ENCODE measurements at regions not wholly inside any gene's neighbourhood (a gene's known extent, or its start where the extent isn't known, plus 50 kb on each side); places are given as distances from the start of the nearest gene placed in this dataset.

DNA sequence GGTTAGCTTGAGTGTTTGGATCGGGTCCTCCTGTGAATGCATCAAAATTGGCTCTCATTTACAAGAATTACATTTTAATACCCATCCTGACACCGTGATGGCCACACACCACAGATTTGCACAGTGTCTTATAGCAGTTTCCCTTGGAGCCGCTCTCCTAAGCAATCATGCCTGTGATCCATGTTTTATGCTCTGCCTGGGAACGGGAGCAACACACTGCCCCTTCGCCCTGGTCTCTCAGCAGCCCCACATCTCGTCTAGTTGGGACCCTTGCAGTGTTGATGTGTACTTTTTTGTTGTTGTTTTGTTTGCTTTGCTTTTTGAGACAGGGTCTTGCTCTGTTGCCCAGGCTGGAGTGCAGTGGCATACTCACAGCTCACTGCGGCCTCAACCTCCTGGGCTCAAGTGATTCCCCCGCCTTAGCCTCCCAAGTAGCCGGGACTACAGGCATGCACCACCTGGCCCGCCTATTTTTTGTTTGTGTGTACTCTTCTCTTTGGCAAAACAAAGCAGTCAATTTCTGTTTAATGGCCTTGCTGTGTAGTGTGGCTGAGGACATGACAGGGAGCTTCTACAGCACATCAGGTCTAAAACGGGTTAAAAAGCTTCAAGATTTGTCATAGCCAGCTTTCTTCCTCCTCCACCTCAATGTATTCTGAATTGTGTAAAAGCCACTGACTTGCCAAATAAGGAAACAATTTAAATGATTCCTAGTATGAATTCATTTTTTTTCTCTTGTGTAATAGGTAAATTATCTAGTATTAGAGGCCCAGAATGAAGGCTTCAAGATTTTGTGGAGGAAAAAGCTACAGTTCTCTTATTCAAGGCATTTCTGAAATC lies 101.6 kb upstream of the TBCA start:
- TF ChIP-seq CTCF (IDR thresholded peaks at IDR 0.05; ENCODE audit: borderline replicate concordance, extremely low read depth, insufficient read depth) = no peak
- Histone ChIP-seq H3K9me3 (ENCODE audit: control insufficient read depth in 2 of 3, insufficient read depth in 1 of 3, low read length in 3 of 3) (no peaks in the 10 kb centered on the region), H3K27me3 (ENCODE audit: control insufficient read depth, insufficient read depth, low read length) (no peaks in the 10 kb centered on the region), H3K9ac (ENCODE audit: low read length in 3 of 3) (no peak overlapping the region), H3K27ac (ENCODE audit: low read depth in 2 of 2, low read length in 2 of 2) (no peak overlapping the region), H3K4me3 (ENCODE audit: low read length in 3 of 3) (no peak overlapping the region), H3K4me1 (ENCODE audit: control insufficient read depth in 2 of 3, insufficient read depth in 2 of 3, low read depth in 1 of 3, low read length in 3 of 3) (no peaks in the 10 kb centered on the region), H3K36me3 (ENCODE audit: control insufficient read depth in 2 of 3, insufficient read depth in 3 of 3, low read length in 3 of 3) (no peaks in the 10 kb centered on the region)
- intact Hi-C loops (cut with DNase I) = no loop called here
- no peak for DNase-seq
- no peak for FAIRE-seq

DNA sequence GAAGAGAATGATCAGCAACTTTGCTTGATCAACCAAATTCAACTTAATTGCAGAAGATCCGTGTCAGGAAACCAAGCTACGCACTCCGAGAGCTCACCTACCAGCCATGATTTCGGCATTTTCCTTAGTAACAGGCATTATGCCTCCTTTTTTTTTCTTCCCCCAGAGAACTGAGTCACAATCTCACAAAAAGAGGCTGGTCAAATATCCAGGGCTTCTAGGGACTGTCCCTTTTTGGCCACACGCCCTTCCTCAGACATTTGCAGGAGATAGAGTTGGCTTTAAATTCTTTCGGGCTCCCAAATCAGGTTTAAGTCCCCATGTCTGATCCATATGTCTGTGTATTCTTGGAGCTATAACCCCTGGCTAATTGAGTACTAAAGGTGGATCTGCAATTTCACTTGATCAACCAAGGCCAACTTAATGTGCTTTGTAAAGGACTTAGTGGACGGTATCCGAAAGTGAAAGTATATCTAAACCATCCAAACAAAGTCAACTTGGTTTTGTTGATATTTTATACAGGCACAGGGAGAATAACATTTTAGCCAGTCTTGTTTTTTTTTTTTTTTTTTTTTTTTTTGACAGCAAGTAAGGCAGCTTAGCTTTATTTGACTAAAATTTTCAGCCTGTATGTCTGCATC lies 100.8 kb upstream of the TBCA start:
- no peaks in the 10 kb centered on the region for H3K9me3 ChIP-seq (ENCODE audit: control insufficient read depth in 2 of 3, insufficient read depth in 1 of 3, low read length in 3 of 3)
- DNase-seq (no peak), FAIRE-seq (no peak)
- no peak for TF ChIP-seq CTCF (IDR thresholded peaks at IDR 0.05; ENCODE audit: borderline replicate concordance, extremely low read depth, insufficient read depth)
- H3K36me3 ChIP-seq (ENCODE audit: control insufficient read depth in 2 of 3, insufficient read depth in 3 of 3, low read length in 3 of 3) = no peaks in the 10 kb centered on the region
- intact Hi-C loops (cut with DNase I) = no loop called here
- no peak overlapping the region for H3K4me3 ChIP-seq (ENCODE audit: low read length in 3 of 3)
- no peak overlapping the region for H3K27ac ChIP-seq (ENCODE audit: low read depth in 2 of 2, low read length in 2 of 2)
- H3K9ac ChIP-seq (ENCODE audit: low read length in 3 of 3) = no peak overlapping the region
- no peaks in the 10 kb centered on the region for H3K27me3 ChIP-seq (ENCODE audit: control insufficient read depth, insufficient read depth, low read length)
- H3K4me1 ChIP-seq (ENCODE audit: control insufficient read depth in 2 of 3, insufficient read depth in 2 of 3, low read depth in 1 of 3, low read length in 3 of 3) = no peaks in the 10 kb centered on the region

GRCh38 chr5:77876316-77876715 lies 100.2 kb upstream of the TBCA start:
- Histone ChIP-seq H3K9ac (ENCODE audit: low read length in 3 of 3) (no peak overlapping the region), H3K27ac (ENCODE audit: low read depth in 2 of 2, low read length in 2 of 2) (no peak overlapping the region), H3K4me3 (ENCODE audit: low read length in 3 of 3) (no peak overlapping the region), H3K9me3 (ENCODE audit: control insufficient read depth in 2 of 3, insufficient read depth in 1 of 3, low read length in 3 of 3) (no peaks in the 10 kb centered on the region), H3K4me1 (ENCODE audit: control insufficient read depth in 2 of 3, insufficient read depth in 2 of 3, low read depth in 1 of 3, low read length in 3 of 3) (no peaks in the 10 kb centered on the region), H3K36me3 (ENCODE audit: control insufficient read depth in 2 of 3, insufficient read depth in 3 of 3, low read length in 3 of 3) (no peaks in the 10 kb centered on the region), H3K27me3 (ENCODE audit: control insufficient read depth, insufficient read depth, low read length) (no peaks in the 10 kb centered on the region)
- no peak for DNase-seq
- intact Hi-C loops (cut with DNase I) = no loop called here
- FAIRE-seq = no peak
- TF ChIP-seq CTCF (IDR thresholded peaks at IDR 0.05; ENCODE audit: borderline replicate concordance, extremely low read depth, insufficient read depth) = no peak

All from kidney (tissue), 13 donors.